22Rv1 (cell line): ENCODE measurements at regions not wholly inside any gene's neighbourhood (a gene's known extent, or its start where the extent isn't known, plus 50 kb on each side); places are given as distances from the start of the nearest gene placed in this dataset.

Experiments used
- CTCF ChIP-seq: fragments of 450-650 bp; IDR thresholded peaks from 2 replicates; pipeline ENCODE4 v1.5.1; 2017; ENCODE audit warnings: mild to moderate bottlenecking
- ZFX ChIP-seq: fragments of 450-650 bp; IDR thresholded peaks from 2 replicates; pipeline ENCODE4 v1.6.1; 2017; ENCODE audit warnings: antibody characterized with exemption, borderline replicate concordance

- TF ChIP-seq CTCF: no peak
- TF ChIP-seq ZFX: no peak
Observed at GRCh38 chr2:107542314-107542740, 284.4 kb upstream of the RGPD4 start.
